CD4-positive, alpha-beta T cell treated with Interleukin-21 for 1 hour (primary cell): ENCODE measurements at regions not wholly inside any gene's neighbourhood (a gene's known extent, or its start where the extent isn't known, plus 50 kb on each side); places are given as distances from the start of the nearest gene placed in this dataset.
"Not testable (repeated sequence)": the region's sequence is repeated elsewhere in the genome, so short reads cannot be mapped to it uniquely, and the experiment has no call there.

Experiments
- DNase-seq: peaks from one replicate; pipeline ENCODE4 v3.0.0-alpha.2; 2020

DNA sequence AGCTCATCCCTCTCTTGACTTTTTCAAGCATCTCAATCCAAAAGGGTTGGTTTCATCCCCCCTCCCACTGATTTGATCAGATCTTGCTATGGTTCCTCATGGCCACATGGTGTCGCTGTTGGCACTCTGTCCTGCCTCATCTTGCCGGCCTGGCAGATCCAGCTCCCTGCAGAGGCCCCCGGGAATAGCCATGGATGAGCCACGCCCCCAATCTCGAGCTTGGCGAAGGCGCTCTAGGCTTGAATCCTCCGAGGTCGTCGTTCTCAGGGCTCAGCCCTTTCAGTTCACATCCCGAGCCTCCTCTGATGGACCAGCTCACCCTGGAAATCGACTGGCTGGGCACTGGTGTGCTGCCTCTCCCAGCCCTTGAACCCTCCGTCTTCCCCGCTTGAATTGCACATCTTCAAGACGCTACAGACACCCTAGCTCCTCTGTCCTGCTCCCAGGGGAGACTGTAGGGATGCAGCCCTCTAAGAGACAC lies 628.7 kb downstream of the TYW1 start:
- DNase-seq, result peak; percentile 6

DNA sequence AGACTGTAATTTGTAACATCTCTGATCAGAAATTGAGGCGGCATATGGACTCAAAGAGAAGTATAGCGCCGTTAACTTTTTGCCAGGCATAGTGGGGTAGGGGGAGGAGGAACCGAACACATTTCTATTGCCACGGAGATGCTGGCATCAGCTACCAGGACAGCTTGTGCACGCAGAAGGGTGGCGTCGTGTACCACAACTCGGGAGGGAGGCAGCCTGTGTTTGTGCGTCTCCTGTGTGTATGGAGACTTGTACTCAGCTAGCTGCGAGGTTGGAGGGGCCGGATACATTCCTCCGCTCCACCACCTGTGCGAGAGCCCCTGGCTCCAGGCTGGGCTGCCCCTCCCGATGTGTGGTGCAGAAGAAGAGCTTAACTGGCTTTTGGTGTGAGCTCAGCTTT lies 634.8 kb downstream of the TYW1 start:
- no peak for DNase-seq

DNA sequence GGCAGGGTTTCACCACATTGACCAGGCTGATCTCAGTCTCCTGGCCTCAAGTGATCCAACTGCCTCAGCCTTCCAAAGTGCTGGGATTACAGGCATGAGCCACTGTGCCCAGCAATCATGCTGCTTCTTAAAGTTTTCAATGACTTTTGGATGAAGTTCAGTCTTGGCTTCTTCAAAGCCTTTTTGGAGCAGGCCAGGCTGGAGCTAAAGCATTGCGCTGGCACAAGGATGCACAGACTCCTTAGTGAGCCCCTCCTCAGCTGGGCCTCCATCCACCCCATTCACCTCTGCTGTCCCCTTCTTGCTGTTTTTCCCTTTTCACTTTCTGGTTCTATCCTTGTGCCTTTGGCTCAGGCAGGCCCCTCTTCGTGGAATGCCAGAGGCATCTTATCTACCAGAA lies 638.6 kb downstream of the TYW1 start:
- no peak for DNase-seq

DNA sequence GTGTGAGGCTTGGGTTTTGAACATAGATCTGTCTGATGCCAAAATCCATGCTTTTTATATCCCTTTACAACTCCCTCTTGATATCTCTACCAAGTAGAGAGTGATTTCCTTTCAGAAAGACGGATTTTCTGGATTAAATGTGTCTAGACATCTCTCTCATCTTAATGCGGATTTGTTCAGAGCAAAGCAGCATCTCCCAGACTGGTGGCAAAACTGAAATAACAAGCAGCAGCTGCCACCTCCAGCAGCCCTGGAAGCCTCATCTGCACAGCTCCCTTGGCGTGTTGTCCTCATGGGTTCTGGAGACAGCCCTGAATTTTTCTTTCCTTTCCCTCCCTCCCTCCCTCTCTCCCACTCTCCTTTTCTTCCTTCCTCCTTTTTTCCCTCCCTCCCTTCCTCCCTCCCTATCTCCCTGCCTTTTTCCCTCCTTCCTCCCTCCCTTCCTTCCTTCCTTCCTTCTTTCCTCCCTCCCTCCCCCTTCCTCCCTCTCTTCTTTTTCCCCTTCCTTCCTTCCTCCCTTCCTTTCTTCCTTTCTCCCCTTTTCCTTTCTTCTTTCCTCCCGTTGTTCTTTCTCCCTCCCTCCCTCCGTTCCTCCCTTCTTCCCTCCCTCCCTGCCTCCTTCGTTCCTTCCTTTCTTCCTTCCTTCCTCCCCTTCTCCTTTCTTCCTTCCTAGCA lies 639.9 kb downstream of the TYW1 start:
- DNase-seq, result no peak

DNA sequence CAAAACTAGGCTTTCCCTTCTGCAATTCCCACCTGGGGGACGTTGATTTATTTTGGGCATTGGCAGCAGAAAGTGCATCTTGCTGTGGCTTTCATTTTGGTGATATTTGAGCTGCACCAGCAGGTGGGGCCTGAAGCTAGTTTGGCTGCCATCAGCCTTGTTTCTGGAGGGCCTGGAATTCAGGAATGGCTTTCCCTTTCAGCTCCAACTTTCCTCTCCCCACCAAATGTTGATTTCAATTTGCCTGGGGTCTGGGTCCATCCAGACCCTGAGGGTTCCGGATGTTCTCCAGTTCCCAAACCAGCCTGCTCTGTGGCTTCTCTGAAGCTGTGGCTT lies 640.4 kb downstream of the TYW1 start:
- no peak for DNase-seq

DNA sequence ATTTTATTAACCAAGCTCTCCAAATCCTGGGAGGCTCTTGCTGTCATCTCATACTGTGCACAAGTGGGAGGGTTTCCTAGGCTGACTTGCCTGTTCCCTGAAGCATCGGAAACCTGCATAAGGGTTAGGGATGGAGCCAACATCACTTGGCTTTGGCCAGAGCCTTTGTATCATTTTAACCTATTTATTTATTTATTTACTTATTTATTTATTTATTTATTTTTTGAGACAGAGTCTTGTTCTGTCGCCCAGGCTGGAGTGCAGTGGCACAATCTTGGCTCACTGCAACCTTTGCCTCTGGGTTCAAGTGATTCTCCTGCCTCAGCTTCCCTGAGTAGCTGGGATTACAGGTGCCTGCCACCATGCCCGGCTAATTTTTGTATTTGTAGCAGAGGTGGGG lies 645.9 kb downstream of the TYW1 start:
- not testable (repeated sequence) for DNase-seq

DNA sequence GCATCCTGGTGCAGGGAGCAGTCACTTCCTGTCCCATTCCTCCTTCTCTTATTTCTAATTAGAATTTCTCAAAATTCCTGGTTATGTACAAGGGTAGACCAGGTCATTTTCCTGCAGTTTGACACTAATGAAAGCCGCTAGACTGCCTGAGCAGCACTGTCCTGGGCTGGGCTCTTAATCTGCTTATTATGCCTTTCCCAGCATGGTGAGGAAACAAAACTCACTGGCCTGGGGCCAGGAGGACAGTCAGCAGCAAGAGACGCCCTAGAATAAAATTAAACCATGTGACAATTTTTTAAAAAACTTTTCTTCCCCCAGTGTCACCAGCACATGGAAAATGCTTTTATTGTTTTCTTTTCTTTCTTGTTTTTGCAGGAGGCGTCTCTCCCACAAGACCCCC lies 647.5 kb downstream of the TYW1 start:
- DNase-seq, result no peak

DNA sequence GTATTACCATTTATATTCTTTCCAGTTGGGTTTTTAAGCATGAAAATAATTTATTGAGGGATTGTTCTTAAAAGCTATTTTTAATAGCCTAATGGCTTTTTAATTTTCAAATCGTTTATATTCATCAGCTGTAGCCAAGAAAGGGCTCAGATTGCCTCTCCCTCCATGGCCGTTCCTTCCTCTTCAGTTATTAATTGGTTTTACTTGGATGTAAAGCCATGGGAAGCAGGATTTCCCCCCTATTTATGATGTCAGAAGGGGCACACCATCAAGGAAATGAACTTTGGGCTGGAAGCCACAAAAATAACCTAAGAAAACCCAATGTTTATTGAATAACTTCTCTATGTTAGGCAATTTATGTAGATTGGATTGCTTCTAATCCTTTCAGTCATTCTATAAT lies 656.3 kb downstream of the TYW1 start:
- DNase-seq, result no peak

DNA sequence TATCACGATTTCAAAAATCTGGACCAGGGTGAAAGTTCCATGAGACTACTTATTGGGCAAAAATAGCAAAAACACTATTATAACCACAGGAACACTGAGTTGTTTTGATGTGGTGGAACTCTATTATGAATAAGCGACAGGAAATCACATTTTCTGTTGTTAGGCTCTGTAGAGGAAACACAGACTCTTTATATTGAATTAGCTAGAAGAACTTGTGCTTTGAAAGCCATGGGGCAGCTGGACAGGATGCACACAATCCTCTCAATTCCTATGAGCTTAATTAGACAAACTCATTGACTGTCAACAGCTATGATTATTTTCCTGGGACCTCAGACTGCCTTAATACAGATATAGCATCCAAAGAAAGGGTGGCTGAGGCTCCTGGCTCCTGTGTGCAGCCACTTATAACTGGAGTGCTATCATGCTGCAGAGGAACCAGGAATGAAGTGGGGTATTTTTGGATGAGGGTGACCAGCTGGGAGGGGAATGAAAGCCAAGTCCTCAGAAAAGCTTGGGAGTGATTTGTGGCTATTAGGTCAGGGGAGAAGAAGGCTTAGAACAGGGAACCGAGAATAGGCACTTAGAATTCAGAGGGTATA lies 657.3 kb downstream of the TYW1 start:
- no peak for DNase-seq

DNA sequence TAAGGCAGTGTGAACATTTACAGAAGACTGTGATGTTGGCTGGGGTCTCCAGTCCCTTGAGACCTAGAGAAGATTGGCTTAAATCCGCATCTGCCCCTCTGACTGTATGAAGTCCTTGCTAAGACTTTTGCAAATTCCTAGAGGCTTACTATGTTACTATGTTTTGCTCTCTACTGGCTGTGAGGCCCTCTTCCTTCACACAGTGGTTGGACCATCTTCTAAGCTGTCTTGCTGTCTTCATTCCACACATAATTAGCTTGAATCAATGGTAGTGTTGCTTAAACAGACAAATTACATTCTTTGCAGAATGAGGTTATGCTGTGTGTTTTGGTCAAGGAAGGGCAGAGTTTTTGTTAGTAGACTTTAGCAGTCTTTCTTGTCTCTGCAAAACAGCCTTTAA lies 658.0 kb downstream of the TYW1 start:
- no peak for DNase-seq

DNA sequence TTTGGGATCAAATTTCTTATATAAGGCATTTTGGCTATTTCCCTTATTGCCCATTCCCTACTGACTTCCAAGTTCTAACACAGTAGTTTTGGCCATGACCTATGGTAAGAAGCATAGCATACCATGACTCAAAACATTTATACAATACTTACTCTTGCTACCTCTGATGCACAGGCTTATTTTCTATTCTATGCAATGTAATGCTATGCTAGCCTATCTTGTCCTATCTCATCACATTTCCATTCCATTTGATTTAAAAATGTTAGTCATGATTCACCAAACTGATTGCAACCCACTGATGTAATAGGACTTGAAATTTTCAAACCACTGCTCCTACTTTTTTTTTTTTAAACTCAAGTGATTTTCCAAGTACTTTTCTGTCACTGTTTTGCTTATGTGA lies 658.5 kb downstream of the TYW1 start:
- DNase-seq, result no peak

DNA sequence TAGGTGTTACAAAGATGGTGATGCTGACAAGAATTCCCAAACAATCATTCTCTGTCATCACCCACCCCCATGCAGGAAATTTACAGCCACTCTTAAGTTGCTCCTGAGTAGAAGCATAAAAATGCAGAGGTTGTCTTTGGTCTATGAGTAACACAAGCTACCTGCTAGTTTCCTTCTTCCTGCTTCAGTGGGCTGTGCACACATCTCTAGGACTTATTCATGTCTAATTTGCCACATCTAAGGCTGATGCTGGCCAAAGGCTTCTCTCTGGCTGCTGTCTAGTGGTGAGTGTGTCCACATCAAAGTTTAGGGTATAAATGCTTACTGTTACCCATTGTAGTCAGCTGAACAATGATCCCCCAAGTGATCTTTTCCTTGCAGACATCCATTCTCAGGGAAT lies 662.5 kb downstream of the TYW1 start:
- no peak for DNase-seq

DNA sequence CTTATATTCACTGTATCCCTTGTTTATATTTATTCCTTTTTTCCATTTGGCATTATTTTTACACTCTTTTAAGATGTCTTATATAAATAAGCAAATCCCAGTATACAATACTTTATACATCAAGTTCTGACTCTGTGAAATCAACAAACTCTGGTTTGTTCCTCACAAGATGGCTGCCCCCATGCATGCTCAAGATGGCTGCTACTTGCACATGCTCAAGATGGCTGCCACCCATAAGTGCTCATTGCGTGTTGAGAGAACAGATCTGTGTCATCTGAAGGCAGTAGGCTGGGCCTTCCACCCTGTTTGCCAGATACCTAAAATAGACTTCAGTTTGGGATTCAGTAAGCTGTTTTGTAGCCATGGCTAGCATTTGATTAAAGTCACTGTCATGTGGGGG lies 666.2 kb downstream of the TYW1 start:
- DNase-seq, result no peak

DNA sequence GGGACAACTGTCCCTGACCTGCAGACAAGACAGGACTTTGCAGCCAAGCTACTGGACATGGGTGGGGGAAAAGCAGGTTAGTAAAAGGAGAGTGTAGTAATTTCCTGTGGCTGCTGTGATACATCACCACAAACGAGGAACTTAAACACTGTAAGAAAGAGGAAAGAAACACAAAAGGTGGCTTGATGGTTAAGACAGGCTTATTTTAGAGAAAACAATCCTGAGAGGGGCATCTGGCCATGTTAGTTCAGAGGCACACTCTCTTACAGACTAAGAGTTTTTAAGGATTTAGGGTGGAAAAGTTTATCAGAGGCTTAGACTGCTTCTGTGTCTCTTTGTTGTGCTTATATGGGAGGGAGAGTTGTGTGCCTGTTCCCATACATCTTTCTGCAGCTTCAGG lies 667.0 kb downstream of the TYW1 start:
- DNase-seq, result no peak

DNA sequence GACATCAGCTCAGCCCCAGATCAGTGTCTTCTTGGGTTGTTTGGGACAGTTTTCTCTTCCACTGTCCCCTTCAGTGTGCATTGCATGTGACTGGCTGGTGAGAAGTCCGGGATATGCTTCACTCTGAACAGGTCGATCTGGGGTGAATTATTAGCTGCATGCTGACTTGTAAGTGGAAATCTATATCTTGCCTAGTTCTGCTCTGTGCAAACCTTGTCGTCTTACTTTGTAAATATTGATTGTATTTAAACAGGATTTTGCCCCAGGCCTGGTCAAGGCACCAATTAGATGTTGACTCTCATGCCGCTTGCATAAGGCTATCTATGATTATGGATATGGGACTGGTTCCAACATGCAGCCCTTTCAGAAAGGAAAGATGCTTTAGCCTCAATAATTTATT lies 669.7 kb downstream of the TYW1 start:
- not testable (repeated sequence) for DNase-seq

DNA sequence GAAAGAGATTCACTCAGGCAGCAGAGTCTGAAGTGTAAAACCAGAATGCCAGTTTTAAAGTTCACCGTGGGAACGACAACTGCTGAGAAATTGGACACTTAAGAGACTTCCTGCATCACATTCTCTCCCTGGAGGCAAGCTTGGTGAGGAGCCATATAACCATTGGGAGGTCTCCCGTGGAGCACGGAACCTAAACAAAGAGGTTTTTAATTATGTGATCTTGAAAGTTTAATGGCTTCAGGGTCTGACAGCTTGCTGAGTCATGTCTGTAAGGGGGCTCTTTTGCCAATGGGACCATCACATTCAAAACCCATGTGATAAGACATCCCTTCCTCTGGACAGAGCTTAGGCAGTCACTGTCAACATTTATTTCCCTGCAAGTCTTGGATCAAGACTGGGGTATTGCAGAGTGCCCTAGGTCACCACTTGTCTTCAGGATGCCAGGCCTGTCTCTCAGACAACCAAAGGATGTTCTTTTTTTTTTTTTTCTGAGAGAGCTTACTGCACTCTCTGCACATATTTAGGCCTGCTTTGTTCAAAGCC lies 674.4 kb downstream of the TYW1 start:
- no peak for DNase-seq

DNA sequence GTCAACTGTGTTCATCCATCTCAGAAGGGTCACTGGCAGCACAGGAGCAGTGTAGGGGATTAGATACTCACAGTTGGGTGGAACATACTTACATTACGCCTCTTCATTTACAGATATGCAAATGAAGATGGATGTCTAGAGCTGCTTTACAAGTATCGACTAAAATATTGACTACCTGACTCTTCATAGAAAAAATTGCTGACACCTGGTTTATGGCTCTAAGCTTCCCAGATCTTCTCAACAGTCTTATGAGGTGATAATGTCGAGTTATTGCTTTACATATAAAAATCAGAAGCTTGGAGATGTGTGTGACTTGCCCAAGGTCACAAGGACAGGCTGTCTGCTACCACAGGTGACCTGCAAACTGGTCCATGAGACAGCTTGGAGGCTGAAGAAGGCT lies 677.2 kb downstream of the TYW1 start:
- DNase-seq, result no peak

DNA sequence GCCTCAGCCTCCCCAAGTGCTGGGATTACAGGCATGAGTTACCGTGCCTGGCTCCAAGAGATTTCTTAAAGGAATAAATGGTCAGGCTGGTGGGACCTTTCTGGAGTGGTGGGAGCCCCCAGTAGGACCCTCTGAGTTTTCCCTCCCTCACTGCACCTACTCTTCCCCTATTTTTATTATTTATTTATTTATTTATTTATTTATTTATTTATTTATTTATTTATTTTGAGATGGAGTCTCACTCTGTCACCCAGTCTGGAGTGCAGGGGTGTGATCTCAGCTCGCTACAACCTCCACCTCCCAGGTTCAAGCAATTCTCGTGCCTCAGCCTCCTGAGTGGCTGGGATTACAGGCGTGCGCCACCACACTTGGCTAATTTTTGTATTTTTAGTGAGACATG lies 678.2 kb downstream of the TYW1 start:
- DNase-seq, result not testable (repeated sequence)

DNA sequence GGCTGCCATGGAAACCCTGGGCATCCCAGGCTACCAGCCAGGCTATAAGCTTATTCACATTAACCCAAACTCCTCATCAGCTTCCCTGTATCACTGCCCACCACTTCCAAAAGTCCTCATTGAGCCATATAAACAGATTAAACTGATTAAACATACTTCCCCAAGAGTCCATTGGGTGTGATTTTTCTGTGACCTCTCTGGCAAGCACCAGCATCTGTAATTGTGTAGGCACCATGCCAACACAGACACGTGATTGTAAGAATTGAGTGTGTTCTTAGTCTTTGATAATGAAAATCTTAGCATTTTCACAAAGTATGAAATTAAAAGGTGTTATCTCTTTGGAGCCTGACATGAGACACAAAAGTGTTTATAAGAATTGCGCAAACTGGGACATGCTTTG lies 679.3 kb downstream of the TYW1 start:
- DNase-seq, result no peak

DNA sequence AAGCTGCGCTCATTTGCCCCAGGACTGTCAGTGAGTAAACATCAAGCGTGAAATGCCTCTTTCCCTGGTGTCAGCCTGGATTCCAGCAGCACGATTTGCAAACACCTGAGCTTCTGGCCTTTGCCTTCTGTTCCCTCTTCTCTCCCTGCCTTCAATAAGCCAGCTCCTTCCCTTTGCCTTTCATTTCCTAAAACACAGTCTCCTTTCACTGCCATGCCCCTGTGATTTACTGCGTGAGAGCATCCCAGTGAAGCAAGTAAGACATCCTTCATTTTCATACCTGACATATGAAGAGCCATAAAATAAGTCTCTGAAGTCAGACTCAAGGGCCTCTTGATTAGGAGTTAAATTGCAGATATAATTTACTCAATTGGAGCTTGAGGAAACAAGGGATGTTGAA lies 681.8 kb downstream of the TYW1 start:
- no peak for DNase-seq

DNA sequence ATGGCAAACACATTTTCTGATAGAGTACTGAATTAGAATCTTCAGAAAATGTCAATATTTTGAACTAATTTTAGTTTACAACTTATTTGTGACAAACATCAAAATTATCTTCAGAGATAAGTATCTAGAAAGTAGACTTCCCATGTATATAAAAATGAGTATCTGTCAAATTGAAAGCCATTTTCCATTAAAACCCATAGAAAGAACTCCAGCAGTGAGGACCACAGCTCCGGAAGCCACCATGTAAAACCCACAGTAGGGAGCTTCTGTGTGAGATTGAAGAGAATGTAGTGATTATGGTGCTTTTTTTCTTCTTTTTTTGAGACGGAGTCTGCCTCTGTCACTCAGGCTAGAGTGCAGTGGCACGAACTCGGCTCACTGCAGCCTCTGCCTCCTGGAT lies 687.0 kb downstream of the TYW1 start:
- DNase-seq, result no peak

DNA sequence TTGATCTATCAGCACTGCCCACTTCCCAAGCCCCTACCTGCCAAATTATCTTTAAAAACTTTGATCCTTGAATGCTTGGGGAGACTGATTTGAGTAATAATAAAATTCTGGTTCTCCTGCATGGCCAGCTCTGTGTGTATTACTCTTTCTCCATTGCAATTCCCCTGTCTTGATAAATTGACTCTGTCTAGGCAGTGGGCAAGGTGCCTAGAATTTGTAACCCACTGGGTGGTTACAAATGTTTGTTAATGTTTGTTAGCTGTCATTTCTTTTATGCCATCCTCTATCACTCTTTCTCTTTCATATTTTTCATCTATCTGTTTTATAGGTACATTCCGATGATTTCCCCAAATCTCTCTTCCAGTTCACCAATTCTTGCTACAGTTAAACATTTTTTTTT lies 694.1 kb downstream of the TYW1 start:
- no peak for DNase-seq

DNA sequence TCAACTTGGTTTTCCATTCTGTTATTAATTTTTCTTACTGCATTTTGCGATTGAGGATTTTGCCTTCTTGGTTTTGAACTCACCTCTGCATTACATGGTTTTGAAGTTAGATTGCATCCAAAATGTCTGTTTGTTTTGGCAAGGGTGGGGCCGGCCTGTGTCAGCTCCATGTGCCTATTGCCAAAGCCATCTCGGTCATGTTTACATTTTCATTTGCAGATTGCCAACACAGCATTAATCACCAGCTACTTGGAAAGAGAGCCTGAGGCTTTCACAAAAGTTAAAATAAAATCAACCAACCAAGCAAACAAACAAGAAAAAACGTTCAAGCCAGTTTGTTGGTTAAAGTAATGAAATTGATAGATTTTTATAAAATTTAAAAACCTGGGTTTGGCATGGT lies 695.8 kb downstream of the TYW1 start:
- DNase-seq, result no peak

DNA sequence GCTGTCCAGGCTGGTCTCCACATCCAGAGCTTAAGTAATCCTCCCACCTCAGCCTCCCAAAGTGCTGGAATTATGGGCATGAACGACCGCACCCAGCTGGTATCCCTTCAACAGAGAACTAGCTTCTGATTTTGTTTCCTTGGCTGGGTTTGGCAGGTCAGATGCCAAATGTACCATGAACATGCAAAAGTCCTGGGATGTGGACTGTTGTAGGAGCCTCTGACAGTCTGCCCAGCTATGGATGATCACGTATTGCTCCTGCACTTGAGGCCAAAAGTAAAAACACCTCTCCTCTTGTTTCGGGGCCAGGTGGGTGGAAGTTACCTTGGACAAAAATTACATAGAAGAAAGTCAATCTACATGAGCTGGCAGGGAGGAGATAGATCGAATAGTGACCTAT lies 699.5 kb downstream of the TYW1 start:
- no peak for DNase-seq

DNA sequence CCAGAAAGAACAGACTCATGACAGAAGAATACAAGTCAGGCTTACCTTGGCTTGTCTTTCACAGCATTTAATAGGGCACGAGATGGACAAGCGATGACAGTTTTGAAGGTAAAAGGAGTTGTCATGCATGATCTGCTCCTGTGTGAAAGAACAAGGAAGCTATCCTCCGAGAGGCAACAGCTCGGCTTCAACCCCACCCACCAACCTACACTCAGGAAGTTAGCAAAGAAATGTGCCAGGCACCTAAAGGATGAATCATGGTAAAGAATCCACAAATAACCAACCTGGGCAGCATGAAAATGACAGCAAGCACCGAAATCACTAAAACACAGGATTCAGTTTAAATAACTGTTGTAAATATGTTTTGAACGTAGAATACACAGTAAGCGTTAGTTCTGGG lies 700.2 kb downstream of the TYW1 start:
- no peak for DNase-seq
